ENCODE measurements at regions not wholly inside any gene's neighbourhood (a gene's known extent, or its start where the extent isn't known, plus 50 kb on each side); places are given as distances from the start of the nearest gene placed in this dataset.

DNA sequence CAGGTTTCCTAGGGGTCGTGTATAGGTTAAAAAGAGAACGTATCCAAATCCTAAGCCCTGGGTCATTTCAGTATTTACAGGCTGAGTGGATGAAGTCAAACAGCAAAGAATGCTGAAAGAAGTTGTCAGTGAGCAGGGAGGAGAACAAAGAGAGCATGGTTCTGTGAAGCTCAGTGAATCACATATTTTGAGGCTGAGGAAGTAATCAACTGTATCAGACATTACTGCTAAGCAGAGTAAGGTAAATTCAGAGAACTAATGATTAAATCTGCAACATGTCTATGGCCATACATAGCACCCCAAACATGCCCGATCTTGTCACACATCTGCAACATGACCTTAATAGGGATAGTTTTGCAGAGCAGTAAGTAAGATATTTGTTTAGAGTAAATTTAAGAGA, 1130.3 kb downstream of the RAPGEF2 start:
- Histone ChIP-seq H3K27ac (no peak overlapping the region), H3K9ac (ENCODE audit: insufficient read length) (no peak overlapping the region), H3K4me3 (no peak overlapping the region), H3K9me3 (ENCODE audit: low read depth, low read length) (no peaks in the 10 kb centered on the region), H3K36me3 (ENCODE audit: insufficient read depth, low read length) (no peaks in the 10 kb centered on the region)
- no peak for TF ChIP-seq POLR2AphosphoS5 (IDR thresholded peaks at IDR 0.05; ENCODE audit: borderline replicate concordance, low read depth, low read length)
- no peak for TF ChIP-seq FOXP2 (optimal IDR thresholded peaks at IDR 0.05; ENCODE audit: control extremely low read depth, extremely low read length, insufficient read depth)
- no peak for TF ChIP-seq EZH2 (IDR thresholded peaks at IDR 0.05)
- no peak for DNase-seq (ENCODE audit: low read depth, low spot score)

DNA sequence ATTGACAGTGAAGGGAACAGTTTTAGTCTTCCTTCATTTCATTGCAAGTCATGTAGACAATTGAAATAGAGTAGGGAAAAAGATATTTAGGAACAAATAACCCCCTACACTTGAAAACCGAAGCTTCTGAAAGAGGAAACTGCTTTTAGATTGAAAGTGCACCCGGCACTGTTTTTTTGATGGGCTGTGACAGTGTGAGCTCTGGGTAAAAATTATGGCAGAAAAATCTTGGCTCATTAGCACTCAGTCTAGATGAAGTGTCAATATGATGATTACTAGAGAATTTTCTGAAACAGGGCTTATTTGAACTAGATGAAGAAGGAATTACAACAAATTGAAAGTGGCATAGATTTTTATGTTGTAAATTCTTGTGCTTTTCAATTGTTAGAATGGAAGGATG, 1132.4 kb downstream of the RAPGEF2 start:
- Histone ChIP-seq H3K27ac (0 out of 2 replicates have a peak overlapping the region, but pooled peaks have one; percentile 2), H3K9ac (ENCODE audit: insufficient read length) (no peak overlapping the region)
- no peak for DNase-seq (ENCODE audit: low read depth, low spot score)

DNA sequence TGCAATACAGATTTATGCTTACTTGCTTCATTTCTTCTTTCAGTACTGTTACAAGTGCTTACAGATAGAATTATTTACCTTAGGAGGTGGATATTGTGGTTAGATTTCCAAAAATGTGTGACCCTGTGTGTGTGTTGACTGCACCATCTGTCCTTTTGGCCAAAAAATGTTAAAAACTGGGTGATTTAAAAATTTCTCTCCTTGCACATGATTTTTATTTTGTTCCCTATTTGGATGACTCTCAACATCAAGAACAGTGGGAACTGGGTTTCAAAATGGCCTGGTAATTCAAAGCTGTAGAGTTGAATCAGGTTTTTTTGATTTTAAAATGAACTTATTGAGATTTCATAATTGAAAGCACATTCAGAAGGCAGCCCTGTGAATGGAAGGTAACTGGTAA, 1132.9 kb downstream of the RAPGEF2 start:
- TF ChIP-seq FOXP2 (optimal IDR thresholded peaks at IDR 0.05; ENCODE audit: control extremely low read depth, extremely low read length, insufficient read depth) = no peak
- no peak for TF ChIP-seq EZH2 (IDR thresholded peaks at IDR 0.05)
- TF ChIP-seq POLR2AphosphoS5 (IDR thresholded peaks at IDR 0.05; ENCODE audit: borderline replicate concordance, low read depth, low read length) = no peak
- no peak overlapping the region for H3K4me3 ChIP-seq
- no peaks in the 10 kb centered on the region for H3K36me3 ChIP-seq (ENCODE audit: insufficient read depth, low read length)
- H3K9me3 ChIP-seq (ENCODE audit: low read depth, low read length) = no peaks in the 10 kb centered on the region; the same call in 1 of the 2 replicates
- H3K27ac ChIP-seq = 0 out of 2 replicates have a peak overlapping the region, but pooled peaks have one; percentile 2
- no peak for DNase-seq (ENCODE audit: low read depth, low spot score)
- no peak overlapping the region for H3K9ac ChIP-seq (ENCODE audit: insufficient read length)

More for the DNA sequence above, 1132.4 kb downstream of the RAPGEF2 start:
- H3K36me3 ChIP-seq (ENCODE audit: insufficient read depth, low read length) = no peaks in the 10 kb centered on the region
- H3K9me3 ChIP-seq (ENCODE audit: low read depth, low read length) = no peaks in the 10 kb centered on the region; the same call in 1 of the 2 replicates
- H3K4me3 ChIP-seq = no peak overlapping the region
- no peak for TF ChIP-seq FOXP2 (optimal IDR thresholded peaks at IDR 0.05; ENCODE audit: control extremely low read depth, extremely low read length, insufficient read depth)
- no peak for TF ChIP-seq EZH2 (IDR thresholded peaks at IDR 0.05)
- TF ChIP-seq POLR2AphosphoS5 (IDR thresholded peaks at IDR 0.05; ENCODE audit: borderline replicate concordance, low read depth, low read length) = no peak

DNA sequence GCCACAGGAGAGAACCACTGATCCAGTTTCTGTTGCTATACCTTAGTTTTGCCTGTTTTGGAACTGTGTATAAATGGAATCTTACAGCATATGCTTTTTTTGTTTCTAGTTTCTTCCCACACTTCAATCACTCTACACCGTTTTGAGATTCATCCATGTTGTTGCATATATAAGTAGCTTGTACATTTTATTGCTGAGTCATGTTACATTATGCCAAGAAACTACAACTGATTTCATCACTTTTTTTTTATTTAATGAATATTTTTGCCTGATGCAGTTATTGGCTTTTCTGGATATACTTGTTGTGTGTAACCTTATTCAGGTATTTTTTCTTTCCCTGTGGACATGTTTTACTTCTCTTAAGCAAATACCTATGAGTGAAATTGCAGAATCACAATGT, 1135.9 kb downstream of the RAPGEF2 start:
- no peak overlapping the region for H3K9ac ChIP-seq (ENCODE audit: insufficient read length)
- peak overlapping the region; percentile 42; the same call in 1 of the 2 replicates for H3K27ac ChIP-seq
- no peak for DNase-seq (ENCODE audit: low read depth, low spot score)
- no peaks in the 10 kb centered on the region; the same call in 1 of the 2 replicates for H3K9me3 ChIP-seq (ENCODE audit: low read depth, low read length)
- no peak for TF ChIP-seq FOXP2 (optimal IDR thresholded peaks at IDR 0.05; ENCODE audit: control extremely low read depth, extremely low read length, insufficient read depth)
- TF ChIP-seq POLR2AphosphoS5 (IDR thresholded peaks at IDR 0.05; ENCODE audit: borderline replicate concordance, low read depth, low read length) = no peak
- no peak for TF ChIP-seq EZH2 (IDR thresholded peaks at IDR 0.05)
- H3K36me3 ChIP-seq (ENCODE audit: insufficient read depth, low read length) = no peaks in the 10 kb centered on the region
- H3K4me3 ChIP-seq = no peak overlapping the region

DNA sequence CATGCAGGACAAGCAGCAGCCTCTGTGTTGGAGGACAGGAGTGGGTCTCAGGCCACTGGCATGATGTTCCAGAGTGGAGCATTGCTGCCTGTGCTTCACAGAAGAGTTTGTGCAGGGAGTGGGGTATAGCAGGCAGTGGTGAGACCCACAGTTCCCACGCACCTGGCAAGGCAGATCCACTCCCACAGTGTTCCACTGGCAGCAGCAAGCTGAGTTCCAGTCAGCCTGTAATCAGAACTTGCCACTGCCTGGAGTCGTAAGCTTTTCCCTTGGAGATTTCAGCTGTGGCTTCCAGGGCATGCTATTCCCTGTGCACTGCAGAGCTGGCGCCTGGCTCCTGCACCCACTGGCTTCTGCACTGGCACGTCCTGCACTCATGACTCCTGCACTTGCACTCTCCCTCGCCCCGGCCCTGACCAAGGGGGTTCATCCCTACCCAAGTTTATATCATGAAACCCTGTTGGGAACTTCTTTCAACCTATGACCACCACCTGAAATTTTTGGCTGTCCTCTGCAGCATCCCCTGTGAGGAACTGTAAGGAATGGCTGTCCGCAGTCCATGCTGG, 1144.3 kb downstream of the RAPGEF2 start:
- TF ChIP-seq EZH2 (IDR thresholded peaks at IDR 0.05) (no peak), POLR2AphosphoS5 (IDR thresholded peaks at IDR 0.05; ENCODE audit: borderline replicate concordance, low read depth, low read length) (no peak), FOXP2 (optimal IDR thresholded peaks at IDR 0.05; ENCODE audit: control extremely low read depth, extremely low read length, insufficient read depth) (no peak)
- no peaks in the 10 kb centered on the region for H3K36me3 ChIP-seq (ENCODE audit: insufficient read depth, low read length)
- DNase-seq (ENCODE audit: low read depth, low spot score) = no peak
- no peak overlapping the region for H3K27ac ChIP-seq
- H3K9ac ChIP-seq (ENCODE audit: insufficient read length) = no peak overlapping the region
- no peak overlapping the region for H3K4me3 ChIP-seq
- H3K9me3 ChIP-seq (ENCODE audit: low read depth, low read length) = no peaks in the 10 kb centered on the region

DNA sequence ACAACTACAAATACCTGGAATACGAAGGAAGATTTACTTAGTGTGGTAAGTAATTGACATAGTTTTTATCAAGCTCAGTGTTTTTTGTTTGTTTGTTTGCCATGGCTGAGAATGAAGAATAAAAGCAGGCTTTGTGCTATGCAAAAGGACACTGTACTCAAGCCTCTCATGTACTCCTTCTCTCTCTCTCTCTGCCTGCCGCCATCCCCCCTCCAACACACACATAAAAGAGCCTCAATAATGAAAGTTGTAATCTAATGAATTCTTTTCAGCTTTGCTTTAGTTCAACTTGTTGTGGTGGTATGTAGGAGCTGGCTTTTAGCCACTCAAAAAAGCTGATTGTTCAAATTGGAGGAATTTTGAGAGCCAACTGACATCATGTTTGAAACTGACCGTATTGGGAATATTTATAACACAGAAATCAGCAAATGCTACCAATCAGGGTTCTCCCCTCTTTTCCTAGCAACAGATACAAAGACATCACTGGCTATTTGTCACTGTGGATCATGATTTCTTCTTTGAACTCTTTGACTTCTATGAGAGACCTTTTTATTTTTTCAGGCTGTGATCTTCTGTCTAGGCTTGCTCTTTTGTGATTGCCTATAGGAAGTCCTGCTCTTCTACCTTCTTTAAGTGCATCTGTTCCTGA, 1148.8 kb downstream of the RAPGEF2 start:
- DNase-seq (ENCODE audit: low read depth, low spot score) = no peak
- Histone ChIP-seq H3K9ac (ENCODE audit: insufficient read length) (no peak overlapping the region), H3K4me3 (no peak overlapping the region), H3K27ac (no peak overlapping the region), H3K9me3 (ENCODE audit: low read depth, low read length) (no peaks in the 10 kb centered on the region), H3K36me3 (ENCODE audit: insufficient read depth, low read length) (no peaks in the 10 kb centered on the region)
- TF ChIP-seq EZH2 (IDR thresholded peaks at IDR 0.05) = no peak
- TF ChIP-seq POLR2AphosphoS5 (IDR thresholded peaks at IDR 0.05; ENCODE audit: borderline replicate concordance, low read depth, low read length) = no peak
- TF ChIP-seq FOXP2 (optimal IDR thresholded peaks at IDR 0.05; ENCODE audit: control extremely low read depth, extremely low read length, insufficient read depth) = no peak

DNA sequence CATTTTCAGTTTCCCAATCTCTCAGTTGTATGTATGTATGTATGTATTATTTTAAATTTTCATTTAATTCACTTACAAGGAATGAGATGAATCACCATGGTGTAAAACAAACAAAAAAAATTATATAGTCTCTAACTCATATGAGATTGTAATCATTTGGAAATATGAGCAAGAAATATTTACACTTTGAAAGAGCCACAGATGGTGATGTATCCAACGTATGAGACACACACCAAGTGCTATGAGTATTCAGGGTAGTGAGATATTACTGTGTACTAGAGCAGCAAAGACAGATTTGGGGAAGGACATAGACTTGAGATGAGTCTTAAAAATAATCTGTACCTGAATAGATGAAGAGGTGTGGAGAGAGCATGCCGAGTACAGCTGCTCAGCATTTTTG, 1154.4 kb downstream of the RAPGEF2 start:
- no peaks in the 10 kb centered on the region for H3K9me3 ChIP-seq (ENCODE audit: low read depth, low read length)
- no peaks in the 10 kb centered on the region for H3K36me3 ChIP-seq (ENCODE audit: insufficient read depth, low read length)
- TF ChIP-seq FOXP2 (optimal IDR thresholded peaks at IDR 0.05; ENCODE audit: control extremely low read depth, extremely low read length, insufficient read depth) (no peak), EZH2 (IDR thresholded peaks at IDR 0.05) (no peak), POLR2AphosphoS5 (IDR thresholded peaks at IDR 0.05; ENCODE audit: borderline replicate concordance, low read depth, low read length) (no peak)
- no peak overlapping the region for H3K9ac ChIP-seq (ENCODE audit: insufficient read length)
- no peak overlapping the region for H3K4me3 ChIP-seq
- no peak for DNase-seq (ENCODE audit: low read depth, low spot score)
- no peak overlapping the region for H3K27ac ChIP-seq

DNA sequence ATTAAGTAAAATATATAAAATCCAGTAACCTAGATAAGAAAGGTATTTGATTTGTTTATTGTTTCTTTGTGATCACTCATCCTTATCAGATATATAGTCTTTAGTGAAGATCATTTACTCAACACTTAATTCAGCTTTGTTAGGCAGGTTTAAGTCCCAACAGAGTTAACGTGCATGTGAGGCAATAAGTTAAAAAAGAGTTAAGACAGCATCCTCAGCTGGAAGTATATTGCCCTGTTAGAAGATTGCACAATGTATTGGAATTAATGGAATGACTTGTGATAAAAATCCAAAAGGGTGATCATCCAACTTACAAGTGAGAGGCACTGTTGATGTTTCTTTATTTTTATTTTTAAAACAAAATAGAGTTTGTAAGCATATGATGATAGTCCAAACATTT, 1162.1 kb downstream of the RAPGEF2 start:
- H3K9me3 ChIP-seq (ENCODE audit: low read depth, low read length) = no peaks in the 10 kb centered on the region
- no peak overlapping the region for H3K4me3 ChIP-seq
- DNase-seq (ENCODE audit: low read depth, low spot score) = no peak
- TF ChIP-seq EZH2 (IDR thresholded peaks at IDR 0.05) (no peak), FOXP2 (optimal IDR thresholded peaks at IDR 0.05; ENCODE audit: control extremely low read depth, extremely low read length, insufficient read depth) (no peak), POLR2AphosphoS5 (IDR thresholded peaks at IDR 0.05; ENCODE audit: borderline replicate concordance, low read depth, low read length) (no peak)
- no peaks in the 10 kb centered on the region for H3K36me3 ChIP-seq (ENCODE audit: insufficient read depth, low read length)
- no peak overlapping the region for H3K9ac ChIP-seq (ENCODE audit: insufficient read length)
- peak overlapping the region; percentile 62 for H3K27ac ChIP-seq
